B cell (primary cell): ENCODE measurements at regions not wholly inside any gene's neighbourhood (a gene's known extent, or its start where the extent isn't known, plus 50 kb on each side); places are given as distances from the start of the nearest gene placed in this dataset.

Source experiments
- ATAC-seq: fragments of 200-7000 bp; cut with Tn5 transposase; one replicate; pipeline ENCODE4 v1.10.0; 2021; ENCODE audit warnings: low read depth, mild to moderate bottlenecking, moderate number of reproducible peaks, moderate library complexity
- CTCF ChIA-PET: fragments of 350-600 bp; sonication (Branson Sonifier 250); formaldehyde crosslinking; loops from one replicate; lab custom pipeline; 2021; ENCODE audit warnings: antibody characterized with exemption, inconsistent platforms; lab: Charles Lee
- POLR2A ChIA-PET: fragments of 350-600 bp; sonication (Branson Sonifier 250); formaldehyde crosslinking; loops from one replicate; lab custom pipeline; 2021; ENCODE audit warnings: antibody characterized with exemption; lab: Charles Lee
- DNase-seq: peaks from one replicate; pipeline ENCODE4 v3.0.0; 2013
- H2AFZ ChIP-seq: 2 replicates; pipeline ENCODE4 v1.6.1; 2012; ENCODE audit warnings: mild to moderate bottlenecking, low read depth, low read length; ENCODE audit not compliant: insufficient read depth, poor library complexity, severe bottlenecking
- H3K27ac ChIP-seq, 2 donors: 1 replicate in 1 of 2; 2 replicates in 1 of 2; pipeline ENCODE4 v1.5.1; 2012 to 2013; ENCODE audit warnings: low read length in 2 of 2, mild to moderate bottlenecking in 2 of 2, moderate library complexity in 1 of 2
- H3K27me3 ChIP-seq, 4 experiments: fragments of 200-600 bp in 1 of 4; sonication (generic) in 1 of 4; replicated peaks in 1 of 4; 1 replicate in 2 of 4; 2 replicates in 2 of 4; pipeline versions ENCODE4 v1.6.1 to v1.7.0; 2013 to 2016; ENCODE audit warnings: low read length in 3 of 4, mild to moderate bottlenecking in 2 of 4, mixed read lengths in 1 of 4, moderate library complexity in 1 of 4; ENCODE audit not compliant: insufficient read depth in 4 of 4, control insufficient read depth in 3 of 4; ENCODE audit errors: control extremely low read depth in 1 of 4
- H3K36me3 ChIP-seq, 2 experiments: replicated peaks in 1 of 2; 1 replicate in 1 of 2; 2 replicates in 1 of 2; pipeline versions ENCODE4 v1.6.1 to v1.7.1; 2013; ENCODE audit warnings: low read length in 1 of 2; ENCODE audit not compliant: insufficient read depth in 2 of 2, control insufficient read depth in 1 of 2; ENCODE audit errors: control extremely low read depth in 1 of 2, extremely low read depth in 1 of 2
- H3K4me1 ChIP-seq, 2 donors: fragments of 200-600 bp in 1 of 2; sonication (generic) in 1 of 2; 1 replicate in 1 of 2; 2 replicates in 1 of 2; pipeline versions ENCODE4 v1.5.1 to v1.6.1; 2013 to 2017; ENCODE audit warnings: low read length in 2 of 2; ENCODE audit not compliant: control insufficient read depth in 2 of 2, insufficient read depth in 2 of 2
- H3K4me2 ChIP-seq: replicated peaks from 2 replicates; pipeline ENCODE3; 2012; ENCODE audit warnings: mild to moderate bottlenecking, low read depth, low read length; ENCODE audit not compliant: poor library complexity, severe bottlenecking
- H3K4me3 ChIP-seq, 5 experiments: fragments of 200-600 bp in 1 of 5; sonication (generic) in 1 of 5; 1 replicate in 3 of 5; 2 replicates in 2 of 5; pipeline versions ENCODE4 v1.5.1 to v1.7.0; 2011 to 2016; ENCODE audit warnings: low read length in 4 of 5, mild to moderate bottlenecking in 4 of 5, low read depth in 2 of 5, control low read depth in 1 of 5, moderate library complexity in 1 of 5; ENCODE audit not compliant: insufficient read depth in 1 of 5; ENCODE audit errors: control extremely low read depth in 1 of 5, extremely low read depth in 1 of 5
- H3K79me2 ChIP-seq: fragments of 200-600 bp; sonication (generic); one replicate; pipeline ENCODE4 v1.6.0; 2016; ENCODE audit warnings: low read length; ENCODE audit not compliant: control insufficient read depth, insufficient read depth
- H3K9ac ChIP-seq: fragments of 200-600 bp; sonication (generic); 2 replicates; pipeline ENCODE4 v1.6.1; 2017; ENCODE audit warnings: mild to moderate bottlenecking, low read length, moderate library complexity
- H3K9me3 ChIP-seq, 3 donors: one replicate each; pipeline versions ENCODE4 v1.6.1 to v1.7.1; 2013; ENCODE audit warnings: low read length in 2 of 3; ENCODE audit not compliant: control insufficient read depth in 2 of 3, insufficient read depth in 1 of 3; ENCODE audit errors: control extremely low read depth in 1 of 3
- H4K20me1 ChIP-seq: 2 replicates; pipeline ENCODE4 v1.6.0; 2012; ENCODE audit warnings: mild to moderate bottlenecking, low read length; ENCODE audit not compliant: insufficient read depth, control insufficient read depth, poor library complexity, severe bottlenecking
- H3K27ac Mint-ChIP-seq: one replicate; pipeline ENCODE4 v1.8.0; 2021; ENCODE audit warnings: mixed read lengths
- H3K27me3 Mint-ChIP-seq: one replicate; pipeline ENCODE4 v1.8.0; 2021; ENCODE audit warnings: mixed read lengths
- H3K4me1 Mint-ChIP-seq: one replicate; pipeline ENCODE4 v1.8.0; 2021; ENCODE audit warnings: mixed read lengths
- H3K4me3 Mint-ChIP-seq: one replicate; pipeline ENCODE4 v1.8.0; 2021; ENCODE audit warnings: mixed read lengths
- H3K9me3 Mint-ChIP-seq: one replicate; pipeline ENCODE4 v1.8.0; 2022; ENCODE audit warnings: mixed read lengths; ENCODE audit not compliant: insufficient read depth
- EZH2 ChIP-seq: IDR thresholded peaks from 2 replicates; pipeline ENCODE4 v1.6.1; 2012; ENCODE audit warnings: borderline replicate concordance, low read depth, mild to moderate bottlenecking, moderate library complexity, low read length; ENCODE audit not compliant: insufficient read depth, poor library complexity, severe bottlenecking
- WGBS: methylation state at CpG from one replicate; pipeline ENCODE4 v1.1.5; 2013; ENCODE audit warnings: missing lambda C conversion rate; ENCODE audit not compliant: insufficient coverage; 5-methylcytosine and 5-hydroxymethylcytosine counted together
- intact Hi-C: fragments of 100-400 bp; cut with micrococcal nuclease; formaldehyde crosslinking; loops from one replicate; pipeline ENCODE4 v1.10.0; 2022
- TF ChIP-seq, protein P1 (sequence below): fragments of 200-600 bp; IDR thresholded peaks from one replicate; pipeline ENCODE4 v1.8.0; 2022; ENCODE audit warnings: antibody characterized with exemption, mild to moderate bottlenecking

DNA sequence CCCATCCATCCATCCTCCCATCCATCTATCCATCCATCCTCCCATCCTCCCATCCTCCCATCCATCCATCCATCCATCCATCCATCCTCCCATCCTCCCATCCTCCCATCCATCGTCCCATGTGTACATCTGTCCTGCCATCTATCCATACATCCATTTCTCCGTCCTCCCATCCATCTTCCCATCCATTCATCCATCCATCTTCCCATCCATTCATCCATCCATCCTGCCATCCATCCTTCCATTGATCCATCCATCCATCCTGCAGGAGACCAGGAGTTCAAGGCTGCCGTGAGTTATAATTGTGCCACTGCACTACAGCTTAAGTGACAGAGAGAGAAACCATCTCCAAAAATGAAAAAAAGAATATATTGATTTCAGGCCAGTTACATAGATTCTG is 356.5 kb downstream of the CDH26 start:
- Mint-ChIP-seq H3K27ac (no peak overlapping the region), H3K4me3 (no peak overlapping the region), H3K27me3 (no peaks in the 10 kb centered on the region), H3K9me3 (peaks cover 2% of the 10 kb centered on the region), H3K4me1 (no peaks in the 10 kb centered on the region)
- Histone ChIP-seq H3K36me3 (no peaks in the 10 kb centered on the region), H3K9ac (no peak overlapping the region), H4K20me1 (no peaks in the 10 kb centered on the region), H3K4me2 (no peak overlapping the region), H3K27me3 (no peaks in the 10 kb centered on the region), H3K4me3 (no peak overlapping the region), H3K4me1 (no peaks in the 10 kb centered on the region), H2AFZ (no peak overlapping the region), H3K9me3 (no peaks in the 10 kb centered on the region), H3K27ac (no peak overlapping the region), H3K79me2 (no peaks in the 10 kb centered on the region)
- POLR2A ChIA-PET = no interaction called here
- TF ChIP-seq, protein P1, sequence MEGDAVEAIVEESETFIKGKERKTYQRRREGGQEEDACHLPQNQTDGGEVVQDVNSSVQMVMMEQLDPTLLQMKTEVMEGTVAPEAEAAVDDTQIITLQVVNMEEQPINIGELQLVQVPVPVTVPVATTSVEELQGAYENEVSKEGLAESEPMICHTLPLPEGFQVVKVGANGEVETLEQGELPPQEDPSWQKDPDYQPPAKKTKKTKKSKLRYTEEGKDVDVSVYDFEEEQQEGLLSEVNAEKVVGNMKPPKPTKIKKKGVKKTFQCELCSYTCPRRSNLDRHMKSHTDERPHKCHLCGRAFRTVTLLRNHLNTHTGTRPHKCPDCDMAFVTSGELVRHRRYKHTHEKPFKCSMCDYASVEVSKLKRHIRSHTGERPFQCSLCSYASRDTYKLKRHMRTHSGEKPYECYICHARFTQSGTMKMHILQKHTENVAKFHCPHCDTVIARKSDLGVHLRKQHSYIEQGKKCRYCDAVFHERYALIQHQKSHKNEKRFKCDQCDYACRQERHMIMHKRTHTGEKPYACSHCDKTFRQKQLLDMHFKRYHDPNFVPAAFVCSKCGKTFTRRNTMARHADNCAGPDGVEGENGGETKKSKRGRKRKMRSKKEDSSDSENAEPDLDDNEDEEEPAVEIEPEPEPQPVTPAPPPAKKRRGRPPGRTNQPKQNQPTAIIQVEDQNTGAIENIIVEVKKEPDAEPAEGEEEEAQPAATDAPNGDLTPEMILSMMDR = no peak
- TF ChIP-seq EZH2 = no peak
- ATAC-seq (no peak), DNase-seq (no peak)
- WGBS = 83% methylated on average over 2 of the region's 3 CpGs
- CTCF ChIA-PET = no interaction called here
- intact Hi-C loops = no loop called here

DNA sequence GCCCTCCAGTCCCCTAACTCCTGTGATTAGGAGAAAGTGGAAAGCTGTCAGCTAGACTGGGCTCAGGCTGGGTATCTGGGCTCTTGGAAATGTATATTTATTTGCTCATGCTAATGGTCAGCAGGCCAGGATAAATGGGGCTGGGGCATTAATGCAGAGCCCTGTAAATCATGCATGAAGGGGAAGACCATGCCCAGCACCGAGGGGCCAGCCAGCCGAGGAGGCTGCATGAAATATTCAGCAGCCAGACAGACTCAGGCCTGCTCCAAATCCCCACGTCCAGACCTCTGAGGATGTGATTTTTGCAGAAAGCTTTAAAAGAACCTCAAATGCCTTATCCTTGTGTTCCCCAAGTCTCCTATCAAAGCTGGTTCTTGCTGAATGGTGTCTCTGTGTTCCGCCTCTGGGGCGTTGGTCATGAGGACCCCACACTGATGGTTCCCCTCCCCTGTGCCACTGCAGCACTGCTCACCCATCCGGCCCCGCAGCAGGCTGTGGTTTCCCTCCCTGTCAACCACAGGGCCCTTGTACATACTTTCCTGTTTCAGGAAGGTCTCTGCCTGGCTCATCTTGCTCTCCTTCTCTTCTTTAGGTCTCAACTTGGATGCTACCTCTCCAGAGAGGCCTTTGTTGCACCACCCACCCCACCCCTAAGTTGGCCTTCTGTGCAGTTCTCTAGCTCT is 358.4 kb downstream of the CDH26 start:
- ATAC-seq = no peak

More for the DNA sequence above, 358.4 kb downstream of the CDH26 start:
- Histone ChIP-seq H3K4me2 (no peak overlapping the region), H4K20me1 (no peaks in the 10 kb centered on the region), H3K4me3 (no peak overlapping the region), H3K79me2 (no peaks in the 10 kb centered on the region), H3K27ac (no peak overlapping the region), H2AFZ (no peak overlapping the region), H3K36me3 (no peaks in the 10 kb centered on the region), H3K9me3 (no peaks in the 10 kb centered on the region), H3K27me3 (no peaks in the 10 kb centered on the region), H3K9ac (no peak overlapping the region), H3K4me1 (no peaks in the 10 kb centered on the region)
- CTCF ChIA-PET = no interaction called here
- DNase-seq = no peak
- POLR2A ChIA-PET = no interaction called here
- intact Hi-C loops = no loop called here
- Mint-ChIP-seq H3K27ac (no peak overlapping the region), H3K4me1 (no peaks in the 10 kb centered on the region), H3K27me3 (no peaks in the 10 kb centered on the region), H3K9me3 (peaks cover 2% of the 10 kb centered on the region), H3K4me3 (no peak overlapping the region)
- WGBS = 86% methylated on average over 6 of the region's 7 CpGs
- no peak for TF ChIP-seq EZH2
